ENCODE measurements at regions not wholly inside any gene's neighbourhood (a gene's known extent, or its start where the extent isn't known, plus 50 kb on each side); places are given as distances from the start of the nearest gene placed in this dataset.

DNA sequence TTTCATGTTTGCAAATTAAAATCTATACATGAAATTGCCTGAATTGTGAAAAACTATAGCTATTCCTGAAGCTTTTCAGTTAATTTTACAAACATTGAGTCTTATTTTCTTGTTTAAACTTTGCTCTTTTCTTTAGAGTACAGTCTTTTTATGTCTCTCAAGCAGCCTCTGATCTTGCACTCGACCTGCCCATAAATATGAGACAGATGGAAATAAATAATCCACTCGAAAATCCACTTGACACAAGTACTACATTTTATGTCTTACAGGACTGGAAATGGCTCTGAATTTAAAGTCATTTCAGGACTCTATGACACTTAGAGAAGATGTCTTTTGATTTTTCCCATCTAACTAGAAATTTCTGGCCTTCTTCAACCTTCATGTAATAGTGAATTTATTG lies 283.8 kb downstream of the USP25 start:
- ATAC-seq (no peak), DNase-seq (no peak)
- H3K9me3 ChIP-seq, result no peaks in the 10 kb centered on the region
- H3K4me1 ChIP-seq (ENCODE audit: low read depth), result no peaks in the 10 kb centered on the region
- H3K4me3 ChIP-seq, result no peak overlapping the region
- no peaks in the 10 kb centered on the region for H3K36me3 ChIP-seq (ENCODE audit: low read depth)
- TF ChIP-seq, protein P1, sequence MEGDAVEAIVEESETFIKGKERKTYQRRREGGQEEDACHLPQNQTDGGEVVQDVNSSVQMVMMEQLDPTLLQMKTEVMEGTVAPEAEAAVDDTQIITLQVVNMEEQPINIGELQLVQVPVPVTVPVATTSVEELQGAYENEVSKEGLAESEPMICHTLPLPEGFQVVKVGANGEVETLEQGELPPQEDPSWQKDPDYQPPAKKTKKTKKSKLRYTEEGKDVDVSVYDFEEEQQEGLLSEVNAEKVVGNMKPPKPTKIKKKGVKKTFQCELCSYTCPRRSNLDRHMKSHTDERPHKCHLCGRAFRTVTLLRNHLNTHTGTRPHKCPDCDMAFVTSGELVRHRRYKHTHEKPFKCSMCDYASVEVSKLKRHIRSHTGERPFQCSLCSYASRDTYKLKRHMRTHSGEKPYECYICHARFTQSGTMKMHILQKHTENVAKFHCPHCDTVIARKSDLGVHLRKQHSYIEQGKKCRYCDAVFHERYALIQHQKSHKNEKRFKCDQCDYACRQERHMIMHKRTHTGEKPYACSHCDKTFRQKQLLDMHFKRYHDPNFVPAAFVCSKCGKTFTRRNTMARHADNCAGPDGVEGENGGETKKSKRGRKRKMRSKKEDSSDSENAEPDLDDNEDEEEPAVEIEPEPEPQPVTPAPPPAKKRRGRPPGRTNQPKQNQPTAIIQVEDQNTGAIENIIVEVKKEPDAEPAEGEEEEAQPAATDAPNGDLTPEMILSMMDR (IDR thresholded peaks at IDR 0.05), result no peak
- intact Hi-C loops (cut with DNase I, micrococcal nuclease), result no loop called here

DNA sequence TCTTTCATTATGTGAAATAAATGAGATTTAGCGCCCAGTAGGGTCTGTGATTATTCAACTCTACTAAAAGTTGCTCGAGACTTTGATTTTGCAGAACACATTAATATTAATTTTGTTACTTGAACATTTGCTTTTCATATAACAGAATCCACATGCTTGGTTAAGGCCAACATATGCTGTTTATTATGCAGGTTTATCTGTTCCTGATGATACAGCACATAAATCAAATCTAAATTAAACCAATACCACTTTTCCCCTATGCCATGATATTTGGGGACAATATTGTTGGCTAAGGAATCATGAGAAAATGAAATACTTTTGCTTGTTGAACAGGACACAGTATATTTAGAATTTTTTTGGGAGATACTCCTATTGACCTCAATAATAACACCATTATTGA lies 291.1 kb downstream of the USP25 start:
- DNase-seq (no peak), ATAC-seq (no peak)
- intact Hi-C loops (cut with DNase I, micrococcal nuclease), result no loop called here
- TF ChIP-seq, protein P1 (IDR thresholded peaks at IDR 0.05), result no peak
- Histone ChIP-seq H3K9me3 (no peaks in the 10 kb centered on the region), H3K36me3 (ENCODE audit: low read depth) (no peaks in the 10 kb centered on the region), H3K4me1 (ENCODE audit: low read depth) (no peaks in the 10 kb centered on the region), H3K4me3 (no peak overlapping the region)

DNA sequence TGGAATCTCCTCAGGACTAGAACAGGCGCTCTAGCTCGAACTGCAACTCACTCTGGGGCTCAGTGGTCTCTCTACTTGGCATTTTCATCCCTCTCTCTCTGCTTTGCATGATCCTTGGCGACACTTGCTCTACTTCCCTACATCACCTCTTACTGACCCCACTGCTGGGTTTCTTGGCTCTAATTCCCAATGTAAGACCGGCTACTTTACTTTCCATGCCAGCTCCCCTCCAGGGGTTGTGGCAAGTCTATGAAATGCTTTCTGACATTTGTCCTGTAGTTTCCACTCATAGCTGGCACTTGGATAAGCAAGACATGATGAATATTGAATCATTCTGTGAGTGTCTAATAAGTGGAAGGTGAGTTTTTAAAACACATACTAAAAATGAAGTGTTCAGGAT lies 292.3 kb downstream of the USP25 start:
- Histone ChIP-seq H3K4me1 (ENCODE audit: low read depth) (no peaks in the 10 kb centered on the region), H3K9me3 (no peaks in the 10 kb centered on the region), H3K4me3 (no peak overlapping the region), H3K36me3 (ENCODE audit: low read depth) (no peaks in the 10 kb centered on the region)
- intact Hi-C loops (cut with DNase I, micrococcal nuclease), result no loop called here
- TF ChIP-seq, protein P1 (IDR thresholded peaks at IDR 0.05), result no peak
- ATAC-seq (no peak), DNase-seq (no peak)

DNA sequence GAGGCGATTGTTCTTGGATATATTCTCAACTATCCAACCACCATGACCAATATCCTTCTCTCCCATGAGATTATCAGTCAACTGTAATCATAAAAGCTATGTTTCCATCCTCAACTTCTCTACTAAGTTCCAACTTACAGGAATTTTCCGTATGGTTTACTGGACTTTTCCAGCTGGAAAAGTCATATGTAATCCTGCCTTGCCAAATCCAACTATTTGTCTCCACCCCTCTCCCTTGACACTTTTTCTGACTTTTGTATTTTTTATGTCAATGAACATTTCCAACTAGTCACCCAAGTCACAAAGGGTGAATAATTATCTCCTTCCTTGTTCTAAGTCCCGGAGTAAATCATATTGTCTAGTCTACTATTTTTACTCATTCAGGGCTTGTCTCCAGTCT lies 293.1 kb downstream of the USP25 start:
- TF ChIP-seq, protein P1 (IDR thresholded peaks at IDR 0.05), result no peak
- Histone ChIP-seq H3K4me1 (ENCODE audit: low read depth) (no peaks in the 10 kb centered on the region), H3K9me3 (no peaks in the 10 kb centered on the region), H3K4me3 (no peak overlapping the region), H3K36me3 (ENCODE audit: low read depth) (no peaks in the 10 kb centered on the region)
- DNase-seq, result no peak
- no peak for ATAC-seq
- intact Hi-C loops (cut with DNase I, micrococcal nuclease), result no loop called here

DNA sequence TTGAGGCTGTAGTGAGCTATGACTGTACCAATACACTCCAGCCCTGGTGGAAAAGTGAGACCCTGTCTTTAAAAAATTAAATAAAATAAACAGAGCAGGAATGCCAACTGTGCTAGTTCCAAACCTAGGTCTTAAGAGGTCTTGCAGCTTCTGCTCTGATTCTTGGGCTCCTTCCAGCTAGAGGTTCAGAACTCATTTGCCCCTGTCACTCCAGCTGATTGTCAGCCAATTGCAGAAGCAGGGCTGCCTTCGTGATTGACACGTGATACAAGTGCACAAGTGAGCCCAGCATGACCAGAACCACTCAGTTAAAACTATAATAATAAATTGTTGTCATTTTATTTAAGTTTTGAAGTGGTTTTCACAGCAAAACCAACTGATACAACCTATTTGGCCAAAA lies 298.4 kb downstream of the USP25 start:
- H3K4me3 ChIP-seq, result no peak overlapping the region
- TF ChIP-seq, protein P1 (IDR thresholded peaks at IDR 0.05), result no peak
- no peak for DNase-seq
- no peak for ATAC-seq
- intact Hi-C loops (cut with DNase I, micrococcal nuclease), result no loop called here
- no peaks in the 10 kb centered on the region for H3K9me3 ChIP-seq
- H3K4me1 ChIP-seq (ENCODE audit: low read depth), result no peaks in the 10 kb centered on the region
- no peaks in the 10 kb centered on the region for H3K36me3 ChIP-seq (ENCODE audit: low read depth)

DNA sequence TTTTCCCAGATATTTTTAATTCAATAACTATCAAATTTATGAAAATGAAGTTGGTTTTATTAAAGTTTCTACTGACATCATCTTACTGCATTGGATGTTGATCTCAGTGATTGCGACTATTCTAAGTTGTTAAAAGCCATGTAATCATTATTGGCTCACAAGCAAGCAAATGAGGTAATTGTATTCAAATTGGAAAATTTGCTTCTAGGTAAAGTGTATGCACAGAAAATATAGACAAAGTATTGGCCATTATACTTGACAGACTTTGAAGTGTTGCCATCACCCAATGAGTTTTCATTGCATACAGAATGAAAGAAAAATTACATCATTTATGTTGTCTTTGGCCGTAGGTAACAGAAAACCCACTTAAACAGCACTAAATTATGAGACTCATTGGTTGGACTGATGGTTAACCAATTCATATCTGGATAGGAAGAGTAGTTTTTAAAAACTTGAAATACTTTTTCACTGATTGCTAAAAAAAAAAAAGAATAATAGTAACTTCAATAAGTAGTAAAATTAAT lies 299.2 kb downstream of the USP25 start:
- Histone ChIP-seq H3K4me3 (no peak overlapping the region), H3K36me3 (ENCODE audit: low read depth) (no peaks in the 10 kb centered on the region), H3K4me1 (ENCODE audit: low read depth) (no peaks in the 10 kb centered on the region), H3K9me3 (no peaks in the 10 kb centered on the region)
- TF ChIP-seq, protein P1 (IDR thresholded peaks at IDR 0.05), result no peak
- intact Hi-C loops (cut with DNase I, micrococcal nuclease), result no loop called here
- no peak for DNase-seq
- no peak for ATAC-seq

Data from mucosa of descending colon (tissue), 3 donors.